ENCODE measurements at regions not wholly inside any gene's neighbourhood (a gene's known extent, or its start where the extent isn't known, plus 50 kb on each side); places are given as distances from the start of the nearest gene placed in this dataset.
A peak's percentile ranks its signal among the peaks of the same experiment; 100 is the strongest.
"Not testable (repeated sequence)": the region's sequence is repeated elsewhere in the genome, so short reads cannot be mapped to it uniquely, and the experiment has no call there.

GRCh38 chr11:71638801-71639519 lies 56.3 kb upstream of the KRTAP5-11 start:
- BruUV-seq (replicated peaks); H3K4me1 Mint-ChIP-seq (ENCODE audit: low read depth, unreplicated experiment); intact Hi-C loops (cut with micrococcal nuclease; ENCODE audit: unreplicated experiment); H3K36me3 Mint-ChIP-seq (ENCODE audit: insufficient read depth, unreplicated experiment); H3K9me3 Mint-ChIP-seq (ENCODE audit: low read depth, unreplicated experiment); H3K27ac Mint-ChIP-seq (ENCODE audit: unreplicated experiment): not testable (repeated sequence)
- DNase-seq: peak; percentile 80
- CTCF ChIA-PET: interaction anchor here (0.8 kb wide), 1 partner anchor 808 kb away, joined by 6 read pairs; no protein-coding TSS in a partner anchor
- H3K27me3 Mint-ChIP-seq (ENCODE audit: unreplicated experiment): peaks cover 85% of the 10 kb centered on the region
- peak; percentile 70 for TF ChIP-seq CTCF (IDR thresholded peaks at IDR 0.05; ENCODE audit: unreplicated experiment)
- peak overlapping the region; percentile 60 for H3K4me3 Mint-ChIP-seq (ENCODE audit: low read depth, unreplicated experiment)

- H3K4me3 Mint-ChIP-seq (ENCODE audit: low read depth, unreplicated experiment): peak overlapping the region; percentile 60
Observed at GRCh38 chr11:71639520-71639849, 56.8 kb upstream of the KRTAP5-11 start.

GRCh38 chr11:71639916-71640315 lies 57.2 kb upstream of the KRTAP5-11 start:
- peaks cover 84% of the 10 kb centered on the region for H3K27me3 Mint-ChIP-seq (ENCODE audit: unreplicated experiment)
- BruUV-seq (replicated peaks); H3K4me1 Mint-ChIP-seq (ENCODE audit: low read depth, unreplicated experiment); DNase-seq; H3K9me3 Mint-ChIP-seq (ENCODE audit: low read depth, unreplicated experiment); H3K27ac Mint-ChIP-seq (ENCODE audit: unreplicated experiment); CTCF ChIA-PET; H3K36me3 Mint-ChIP-seq (ENCODE audit: insufficient read depth, unreplicated experiment); intact Hi-C loops (cut with micrococcal nuclease; ENCODE audit: unreplicated experiment): not testable (repeated sequence)
- H3K4me3 Mint-ChIP-seq (ENCODE audit: low read depth, unreplicated experiment): peak overlapping the region; percentile 60

More at GRCh38 chr11:71639520-71639849, 56.8 kb upstream of the KRTAP5-11 start:
- H3K4me1 Mint-ChIP-seq (ENCODE audit: low read depth, unreplicated experiment); H3K9me3 Mint-ChIP-seq (ENCODE audit: low read depth, unreplicated experiment); H3K27ac Mint-ChIP-seq (ENCODE audit: unreplicated experiment); BruUV-seq (replicated peaks); intact Hi-C loops (cut with micrococcal nuclease; ENCODE audit: unreplicated experiment); DNase-seq; H3K36me3 Mint-ChIP-seq (ENCODE audit: insufficient read depth, unreplicated experiment): not testable (repeated sequence)
- peaks cover 84% of the 10 kb centered on the region for H3K27me3 Mint-ChIP-seq (ENCODE audit: unreplicated experiment)
- CTCF ChIA-PET: interaction anchor here (0.8 kb wide), 1 partner anchor 808 kb away, joined by 6 read pairs; no protein-coding TSS in a partner anchor

GRCh38 chr11:71647078-71647477 lies 64.4 kb upstream of the KRTAP5-11 start:
- H3K4me1 Mint-ChIP-seq (ENCODE audit: low read depth, unreplicated experiment); BruUV-seq (replicated peaks); H3K36me3 Mint-ChIP-seq (ENCODE audit: insufficient read depth, unreplicated experiment); H3K27ac Mint-ChIP-seq (ENCODE audit: unreplicated experiment); H3K9me3 Mint-ChIP-seq (ENCODE audit: low read depth, unreplicated experiment); H3K4me3 Mint-ChIP-seq (ENCODE audit: low read depth, unreplicated experiment); DNase-seq; intact Hi-C loops (cut with micrococcal nuclease; ENCODE audit: unreplicated experiment); CTCF ChIA-PET: not testable (repeated sequence)
- H3K27me3 Mint-ChIP-seq (ENCODE audit: unreplicated experiment): peaks cover 64% of the 10 kb centered on the region

- BruUV-seq (replicated peaks); H3K36me3 Mint-ChIP-seq (ENCODE audit: insufficient read depth, unreplicated experiment); H3K27ac Mint-ChIP-seq (ENCODE audit: unreplicated experiment); DNase-seq; H3K4me1 Mint-ChIP-seq (ENCODE audit: low read depth, unreplicated experiment); CTCF ChIA-PET; H3K9me3 Mint-ChIP-seq (ENCODE audit: low read depth, unreplicated experiment); H3K4me3 Mint-ChIP-seq (ENCODE audit: low read depth, unreplicated experiment); intact Hi-C loops (cut with micrococcal nuclease; ENCODE audit: unreplicated experiment): not testable (repeated sequence)
- peaks cover 57% of the 10 kb centered on the region for H3K27me3 Mint-ChIP-seq (ENCODE audit: unreplicated experiment)
Observed at GRCh38 chr11:71652998-71653397, 70.3 kb upstream of the KRTAP5-11 start.

GRCh38 chr11:71654423-71654822 lies 71.7 kb upstream of the KRTAP5-11 start:
- BruUV-seq (replicated peaks); CTCF ChIA-PET; intact Hi-C loops (cut with micrococcal nuclease; ENCODE audit: unreplicated experiment): not testable (repeated sequence)

GRCh38 chr11:71655041-71655440 lies 72.4 kb upstream of the KRTAP5-11 start:
- BruUV-seq (replicated peaks); intact Hi-C loops (cut with micrococcal nuclease; ENCODE audit: unreplicated experiment); H3K9me3 Mint-ChIP-seq (ENCODE audit: low read depth, unreplicated experiment): not testable (repeated sequence)

More at GRCh38 chr11:71654423-71654822, 71.7 kb upstream of the KRTAP5-11 start:
- H3K27ac Mint-ChIP-seq (ENCODE audit: unreplicated experiment); H3K4me1 Mint-ChIP-seq (ENCODE audit: low read depth, unreplicated experiment); H3K36me3 Mint-ChIP-seq (ENCODE audit: insufficient read depth, unreplicated experiment); H3K4me3 Mint-ChIP-seq (ENCODE audit: low read depth, unreplicated experiment); H3K9me3 Mint-ChIP-seq (ENCODE audit: low read depth, unreplicated experiment); DNase-seq: not testable (repeated sequence)
- peaks cover 49% of the 10 kb centered on the region for H3K27me3 Mint-ChIP-seq (ENCODE audit: unreplicated experiment)

GRCh38 chr11:71656513-71656912 lies 73.8 kb upstream of the KRTAP5-11 start:
- H3K4me1 Mint-ChIP-seq (ENCODE audit: low read depth, unreplicated experiment); H3K9me3 Mint-ChIP-seq (ENCODE audit: low read depth, unreplicated experiment); CTCF ChIA-PET; BruUV-seq (replicated peaks); H3K4me3 Mint-ChIP-seq (ENCODE audit: low read depth, unreplicated experiment); H3K27ac Mint-ChIP-seq (ENCODE audit: unreplicated experiment); DNase-seq; intact Hi-C loops (cut with micrococcal nuclease; ENCODE audit: unreplicated experiment); H3K36me3 Mint-ChIP-seq (ENCODE audit: insufficient read depth, unreplicated experiment): not testable (repeated sequence)
- H3K27me3 Mint-ChIP-seq (ENCODE audit: unreplicated experiment): peaks cover 60% of the 10 kb centered on the region

More at GRCh38 chr11:71655041-71655440, 72.4 kb upstream of the KRTAP5-11 start:
- H3K27me3 Mint-ChIP-seq (ENCODE audit: unreplicated experiment): peaks cover 49% of the 10 kb centered on the region
- DNase-seq; H3K36me3 Mint-ChIP-seq (ENCODE audit: insufficient read depth, unreplicated experiment); H3K4me3 Mint-ChIP-seq (ENCODE audit: low read depth, unreplicated experiment); H3K4me1 Mint-ChIP-seq (ENCODE audit: low read depth, unreplicated experiment); H3K27ac Mint-ChIP-seq (ENCODE audit: unreplicated experiment); CTCF ChIA-PET: not testable (repeated sequence)

- H3K4me3 Mint-ChIP-seq (ENCODE audit: low read depth, unreplicated experiment); BruUV-seq (replicated peaks); H3K27ac Mint-ChIP-seq (ENCODE audit: unreplicated experiment); intact Hi-C loops (cut with micrococcal nuclease; ENCODE audit: unreplicated experiment); H3K9me3 Mint-ChIP-seq (ENCODE audit: low read depth, unreplicated experiment); DNase-seq; H3K4me1 Mint-ChIP-seq (ENCODE audit: low read depth, unreplicated experiment); CTCF ChIA-PET; H3K36me3 Mint-ChIP-seq (ENCODE audit: insufficient read depth, unreplicated experiment): not testable (repeated sequence)
- H3K27me3 Mint-ChIP-seq (ENCODE audit: unreplicated experiment): peaks cover 41% of the 10 kb centered on the region
Observed at GRCh38 chr11:71664941-71665340, 82.3 kb upstream of the KRTAP5-11 start.
